ENCODE measurements at regions not wholly inside any gene's neighbourhood (a gene's known extent, or its start where the extent isn't known, plus 50 kb on each side); places are given as distances from the start of the nearest gene placed in this dataset.

DNA sequence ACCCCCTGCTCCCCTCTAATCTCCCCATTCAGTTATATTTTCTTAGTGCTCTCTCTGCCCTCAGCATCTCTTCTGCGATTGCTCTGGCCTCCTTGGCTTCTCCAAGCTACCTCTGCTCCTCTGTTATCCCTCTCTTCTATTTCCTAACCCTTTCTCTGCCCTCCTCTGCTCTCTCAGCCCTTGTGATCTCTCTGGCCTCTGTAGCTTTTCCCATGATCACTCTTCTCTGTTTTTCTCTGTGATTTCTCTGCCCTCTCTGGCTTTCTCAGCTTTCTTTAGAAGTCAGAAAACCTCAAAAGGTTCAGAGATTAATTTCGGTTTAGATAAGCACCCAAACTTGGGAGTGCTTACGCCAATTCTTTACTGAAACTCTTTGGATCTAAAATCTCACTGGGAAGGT lies 795.0 kb downstream of the DIAPH3 start:
- TF ChIP-seq POLR2A (IDR thresholded peaks at IDR 0.05; ENCODE audit: low read depth, low read length) (no peak), POLR2AphosphoS5 (IDR thresholded peaks at IDR 0.05; ENCODE audit: low read depth, low read length) (no peak), SPI1 (IDR thresholded peaks at IDR 0.05; ENCODE audit: low read depth, low read length) (no peak), TAF1 (IDR thresholded peaks at IDR 0.05; ENCODE audit: low read depth, low read length) (no peak), PAX5 (IDR thresholded peaks at IDR 0.05; ENCODE audit: insufficient read depth, low read length, severe bottlenecking) (no peak), POU2F2 (IDR thresholded peaks at IDR 0.05; ENCODE audit: low read depth, low read length) (no peak)

Data from GM12891 (cell line).